Fibroblast of lung (primary cell): ENCODE measurements at regions not wholly inside any gene's neighbourhood (a gene's known extent, or its start where the extent isn't known, plus 50 kb on each side); places are given as distances from the start of the nearest gene placed in this dataset.

Source experiments
- DNase-seq, 2 donors: peaks; one replicate each; pipeline versions ENCODE4 v3.0.0 to v3.0.0-alpha.2; 2010; ENCODE audit warnings: low read depth in 2 of 2
- H2AFZ ChIP-seq: 2 replicates; pipeline ENCODE4 v1.5.1; 2012; ENCODE audit warnings: low read length, control low read depth, inconsistent platforms
- H3K27ac ChIP-seq: 2 replicates; pipeline ENCODE4 v1.5.1; 2011; ENCODE audit warnings: low read length, control low read depth; ENCODE audit not compliant: insufficient read depth
- H3K27me3 ChIP-seq: 2 replicates; pipeline ENCODE4 v1.5.1; 2011; ENCODE audit warnings: mild to moderate bottlenecking, low read length; ENCODE audit not compliant: control insufficient read depth, insufficient read depth
- H3K36me3 ChIP-seq: 2 replicates; pipeline ENCODE4 v1.5.1; 2011; ENCODE audit warnings: low read length; ENCODE audit not compliant: control insufficient read depth, insufficient read depth
- H3K4me1 ChIP-seq: 2 replicates; pipeline ENCODE4 v1.5.1; 2011; ENCODE audit warnings: low read length; ENCODE audit not compliant: control insufficient read depth, insufficient read depth; ENCODE audit errors: extremely low read depth
- H3K4me2 ChIP-seq: 2 replicates; pipeline ENCODE4 v1.5.1; 2011; ENCODE audit warnings: low read length, control low read depth; ENCODE audit not compliant: insufficient read depth; ENCODE audit errors: extremely low read depth
- H3K4me3 ChIP-seq, 4 experiments: fragments of 200-600 bp in 1 of 4; sonication (generic) in 1 of 4; replicated peaks in 1 of 4; 2 replicates each; pipeline ENCODE4 v1.5.1; 2011 to 2016; ENCODE audit warnings: low read length in 4 of 4, low read depth in 3 of 4, mild to moderate bottlenecking in 3 of 4, control low read depth in 2 of 4, inconsistent platforms in 1 of 4, mixed read lengths in 1 of 4; ENCODE audit not compliant: insufficient read depth in 1 of 4; ENCODE audit errors: control extremely low read depth in 1 of 4
- H3K79me2 ChIP-seq: 2 replicates; pipeline ENCODE4 v1.5.1; 2012; ENCODE audit warnings: mild to moderate bottlenecking, low read length, inconsistent platforms; ENCODE audit not compliant: control insufficient read depth, insufficient read depth
- H3K9ac ChIP-seq: 2 replicates; pipeline ENCODE4 v1.5.1; 2011; ENCODE audit warnings: mild to moderate bottlenecking, low read length, control low read depth; ENCODE audit not compliant: insufficient read depth
- H3K9me3 ChIP-seq: 2 replicates; pipeline ENCODE4 v1.5.1; 2012; ENCODE audit warnings: low read depth, low read length; ENCODE audit not compliant: control insufficient read depth, insufficient read depth
- H4K20me1 ChIP-seq: 2 replicates; pipeline ENCODE4 v1.5.1; 2011; ENCODE audit warnings: low read length; ENCODE audit not compliant: control insufficient read depth, insufficient read depth; ENCODE audit errors: extremely low read depth
- EZH2 ChIP-seq: IDR thresholded peaks from 2 replicates; pipeline ENCODE4 v1.5.1; 2012; ENCODE audit warnings: low read length, control low read depth, mild to moderate bottlenecking; ENCODE audit errors: missing control alignments
- TF ChIP-seq, protein P1 (sequence below), 2 donors: IDR thresholded peaks in 1 of 2; conservative IDR thresholded peaks in 1 of 2; 1 replicate in 1 of 2; 2 replicates in 1 of 2; pipeline ENCODE4 v1.5.1; 2011 to 2012; ENCODE audit warnings: low read length in 2 of 2, control low read depth in 1 of 2, inconsistent platforms in 1 of 2, low read depth in 1 of 2, mild to moderate bottlenecking in 1 of 2

- Histone ChIP-seq H3K4me3 (no peak overlapping the region), H3K27me3 (no peaks in the 10 kb centered on the region), H3K4me2 (no peak overlapping the region), H3K36me3 (no peaks in the 10 kb centered on the region), H3K9me3 (no peaks in the 10 kb centered on the region), H4K20me1 (no peaks in the 10 kb centered on the region), H3K79me2 (no peaks in the 10 kb centered on the region), H3K4me1 (no peaks in the 10 kb centered on the region), H3K27ac (no peak overlapping the region), H2AFZ (no peak overlapping the region), H3K9ac (no peak overlapping the region)
- no peak for TF ChIP-seq EZH2
- TF ChIP-seq, protein P1, sequence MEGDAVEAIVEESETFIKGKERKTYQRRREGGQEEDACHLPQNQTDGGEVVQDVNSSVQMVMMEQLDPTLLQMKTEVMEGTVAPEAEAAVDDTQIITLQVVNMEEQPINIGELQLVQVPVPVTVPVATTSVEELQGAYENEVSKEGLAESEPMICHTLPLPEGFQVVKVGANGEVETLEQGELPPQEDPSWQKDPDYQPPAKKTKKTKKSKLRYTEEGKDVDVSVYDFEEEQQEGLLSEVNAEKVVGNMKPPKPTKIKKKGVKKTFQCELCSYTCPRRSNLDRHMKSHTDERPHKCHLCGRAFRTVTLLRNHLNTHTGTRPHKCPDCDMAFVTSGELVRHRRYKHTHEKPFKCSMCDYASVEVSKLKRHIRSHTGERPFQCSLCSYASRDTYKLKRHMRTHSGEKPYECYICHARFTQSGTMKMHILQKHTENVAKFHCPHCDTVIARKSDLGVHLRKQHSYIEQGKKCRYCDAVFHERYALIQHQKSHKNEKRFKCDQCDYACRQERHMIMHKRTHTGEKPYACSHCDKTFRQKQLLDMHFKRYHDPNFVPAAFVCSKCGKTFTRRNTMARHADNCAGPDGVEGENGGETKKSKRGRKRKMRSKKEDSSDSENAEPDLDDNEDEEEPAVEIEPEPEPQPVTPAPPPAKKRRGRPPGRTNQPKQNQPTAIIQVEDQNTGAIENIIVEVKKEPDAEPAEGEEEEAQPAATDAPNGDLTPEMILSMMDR (conservative IDR thresholded peaks at IDR 0.05 in 1 of 2, IDR thresholded peaks at IDR 0.05 in 1 of 2; ENCODE audit: low read depth in 1 of 2, low read length in 2 of 2): no peak
- DNase-seq: no peak
Measured at GRCh38 chr11:127425281-127425680, 424.7 kb upstream of the KIRREL3 start.

DNA sequence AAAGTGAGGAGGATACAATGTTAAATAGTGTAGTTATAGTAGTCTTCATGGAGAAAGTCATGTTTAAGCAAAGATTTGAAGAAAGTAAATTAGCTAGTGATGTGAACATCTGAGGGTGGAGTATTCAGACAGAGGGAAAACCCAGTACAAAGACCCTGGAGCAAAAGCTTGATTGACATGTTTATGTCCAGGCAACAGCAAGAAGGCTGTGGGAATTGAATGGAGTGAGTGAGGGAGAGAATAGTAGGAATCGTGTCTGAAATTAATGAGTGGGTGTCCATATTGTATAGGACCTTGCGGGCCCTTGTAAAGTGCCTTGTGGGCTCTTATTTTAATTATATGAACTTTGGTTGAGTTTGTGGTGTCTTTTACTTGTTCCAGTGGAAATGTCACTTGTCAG lies 424.1 kb upstream of the KIRREL3 start:
- Histone ChIP-seq H4K20me1 (no peaks in the 10 kb centered on the region), H2AFZ (no peak overlapping the region), H3K27ac (no peak overlapping the region), H3K36me3 (no peaks in the 10 kb centered on the region), H3K79me2 (no peaks in the 10 kb centered on the region), H3K4me3 (no peak overlapping the region), H3K4me1 (no peaks in the 10 kb centered on the region), H3K9ac (no peak overlapping the region), H3K9me3 (no peaks in the 10 kb centered on the region), H3K27me3 (no peaks in the 10 kb centered on the region), H3K4me2 (no peak overlapping the region)
- TF ChIP-seq, protein P1 (conservative IDR thresholded peaks at IDR 0.05 in 1 of 2, IDR thresholded peaks at IDR 0.05 in 1 of 2; ENCODE audit: low read depth in 1 of 2, low read length in 2 of 2): no peak
- TF ChIP-seq EZH2: no peak
- no peak for DNase-seq

DNA sequence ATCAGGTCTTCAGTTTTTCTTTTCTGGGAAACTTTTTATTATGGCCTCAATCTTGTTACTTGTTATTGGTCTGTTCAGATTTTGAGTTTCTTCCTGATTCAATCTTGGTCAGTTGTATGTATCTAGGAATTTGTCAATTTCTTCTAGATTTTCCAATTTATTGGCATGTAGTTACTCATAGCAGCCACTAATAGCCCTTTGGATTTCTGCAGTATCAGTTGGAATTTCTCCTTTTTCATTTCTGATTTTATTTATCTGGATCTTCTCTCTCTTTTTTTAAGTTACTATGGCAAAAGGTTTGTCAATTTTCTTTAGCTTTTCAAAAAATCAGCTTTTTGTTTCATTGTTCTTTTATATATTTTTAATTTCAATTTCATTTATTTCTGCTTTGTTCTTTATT lies 419.6 kb upstream of the KIRREL3 start:
- H3K79me2 ChIP-seq: no peaks in the 10 kb centered on the region
- DNase-seq: no peak

More for the DNA sequence above, 419.6 kb upstream of the KIRREL3 start:
- Histone ChIP-seq H3K27me3 (no peaks in the 10 kb centered on the region), H3K4me2 (no peak overlapping the region), H3K9me3 (no peaks in the 10 kb centered on the region), H3K4me1 (no peaks in the 10 kb centered on the region), H3K36me3 (no peaks in the 10 kb centered on the region), H3K4me3 (no peak overlapping the region), H2AFZ (no peak overlapping the region), H3K27ac (no peak overlapping the region), H3K9ac (no peak overlapping the region), H4K20me1 (no peaks in the 10 kb centered on the region)
- TF ChIP-seq EZH2: no peak
- TF ChIP-seq, protein P1 (conservative IDR thresholded peaks at IDR 0.05 in 1 of 2, IDR thresholded peaks at IDR 0.05 in 1 of 2; ENCODE audit: low read depth in 1 of 2, low read length in 2 of 2): no peak
